ENCODE measurements at regions not wholly inside any gene's neighbourhood (a gene's known extent, or its start where the extent isn't known, plus 50 kb on each side); places are given as distances from the start of the nearest gene placed in this dataset.

DNA sequence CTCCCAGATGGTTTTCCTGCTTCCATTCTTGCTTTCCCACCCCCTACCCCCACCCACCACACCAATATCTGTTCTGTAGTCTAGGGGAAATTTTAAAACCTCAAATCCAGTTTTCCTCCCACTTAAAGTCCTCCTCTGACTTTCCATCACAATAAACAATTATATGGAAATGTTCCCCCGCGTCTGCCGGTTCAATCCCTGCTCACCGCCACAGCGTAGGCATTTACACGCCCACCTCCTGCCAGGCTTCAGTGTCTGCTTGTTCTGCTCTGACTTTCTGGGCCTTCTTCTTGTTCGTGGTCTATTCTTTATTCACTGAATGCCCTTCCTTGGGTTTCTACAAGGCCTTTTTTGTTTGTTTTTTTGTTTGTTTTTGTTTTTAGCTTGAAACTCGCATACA, 633.0 kb upstream of the MKI67 start:
- no peak for DNase-seq

DNA sequence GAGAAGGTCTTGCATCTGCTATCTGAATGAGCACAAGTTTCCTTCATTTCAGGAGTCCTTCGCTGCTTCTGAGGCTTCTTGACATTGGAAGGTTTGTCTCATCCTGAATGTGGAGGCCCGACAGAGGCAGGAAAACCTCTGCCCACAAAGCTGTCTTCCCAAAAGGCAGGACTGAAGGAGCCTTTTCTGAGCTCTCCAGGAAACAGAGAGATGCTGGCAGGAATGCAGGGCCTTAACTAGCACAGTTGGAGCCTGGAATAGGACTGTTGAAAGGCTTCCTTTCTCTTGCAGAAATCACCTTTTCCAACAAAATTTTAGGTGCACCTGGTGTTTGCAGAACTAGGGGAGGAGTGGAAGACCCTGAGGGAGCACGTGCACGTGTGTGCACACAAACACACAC, 637.4 kb upstream of the MKI67 start:
- no peak for DNase-seq

DNA sequence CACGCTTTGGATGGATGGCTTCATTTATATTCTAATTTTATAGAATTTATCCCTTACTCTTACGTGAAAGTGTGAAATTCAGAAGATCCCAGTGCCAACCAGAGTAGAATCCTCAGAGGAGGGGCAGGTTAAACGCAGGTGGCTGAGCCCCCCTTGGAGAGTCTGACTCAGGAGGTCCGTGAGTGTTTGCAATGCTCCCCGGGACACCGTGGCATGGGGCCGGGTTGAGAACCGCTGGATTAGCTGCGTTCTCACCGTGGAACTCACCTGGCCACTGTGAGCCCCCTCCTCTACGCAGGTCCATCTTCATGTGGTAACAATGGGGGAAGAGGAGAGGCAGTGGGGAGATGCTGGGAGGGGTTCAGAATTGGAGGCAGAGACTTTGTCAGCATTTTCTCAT, 638.0 kb upstream of the MKI67 start:
- DNase-seq = no peak

DNA sequence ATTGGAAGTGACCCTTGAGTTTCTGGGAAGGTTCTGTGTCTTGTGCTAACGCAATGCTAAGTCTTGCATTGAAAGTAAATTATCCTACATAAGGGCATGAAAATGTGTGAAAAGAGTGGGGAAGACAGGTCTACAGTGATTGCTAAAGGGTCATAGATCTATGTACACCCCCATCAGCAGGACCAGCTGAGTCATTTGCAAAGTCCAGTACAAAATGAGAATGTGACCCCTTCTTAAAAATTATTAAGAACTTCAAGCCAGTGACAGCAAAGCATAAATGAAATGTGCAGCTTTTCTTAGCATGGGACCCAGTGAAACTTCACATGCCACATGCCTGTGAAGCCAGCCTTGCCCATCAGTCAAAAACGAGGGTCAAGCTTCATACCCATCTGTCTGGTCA, 640.7 kb upstream of the MKI67 start:
- DNase-seq = no peak

DNA sequence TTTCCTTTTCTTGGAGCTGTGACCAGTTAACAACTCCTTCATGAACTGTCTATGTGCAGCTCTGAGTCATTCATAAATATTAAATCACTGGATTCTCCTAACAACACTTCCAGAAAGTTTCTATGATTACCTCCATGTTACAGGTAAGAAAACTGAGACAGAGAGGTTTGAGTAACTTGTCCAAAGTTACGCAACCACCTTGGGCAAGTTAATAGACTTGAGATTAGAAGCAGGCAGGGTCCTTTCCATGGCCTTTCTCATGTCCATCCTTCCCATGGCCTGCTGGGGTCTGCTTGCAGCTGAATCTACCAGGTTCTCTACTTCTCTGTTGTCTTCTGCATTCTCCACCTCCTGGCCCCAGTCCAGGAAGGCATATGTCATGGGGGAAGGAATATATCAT, 648.8 kb upstream of the MKI67 start:
- no peak for DNase-seq

DNA sequence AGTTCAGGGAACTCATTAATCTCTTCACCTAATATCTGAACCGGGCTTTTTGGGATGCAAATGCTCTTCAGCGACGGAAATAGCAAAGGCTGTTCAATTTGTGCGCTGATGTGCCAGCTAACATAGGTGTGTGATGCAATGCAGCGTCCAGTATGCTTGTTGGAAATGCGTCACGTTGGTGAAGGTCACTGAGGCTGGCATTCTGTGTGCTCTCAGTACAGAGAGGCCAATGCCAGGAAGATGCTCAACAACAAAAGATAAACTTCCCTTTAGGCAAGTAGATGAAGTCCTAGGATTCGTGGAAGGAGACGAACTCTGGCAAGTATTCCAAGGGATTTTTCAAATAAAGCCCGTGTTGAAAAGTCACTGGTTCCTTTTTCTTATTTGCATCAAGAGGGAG, 649.5 kb upstream of the MKI67 start:
- DNase-seq = no peak

DNA sequence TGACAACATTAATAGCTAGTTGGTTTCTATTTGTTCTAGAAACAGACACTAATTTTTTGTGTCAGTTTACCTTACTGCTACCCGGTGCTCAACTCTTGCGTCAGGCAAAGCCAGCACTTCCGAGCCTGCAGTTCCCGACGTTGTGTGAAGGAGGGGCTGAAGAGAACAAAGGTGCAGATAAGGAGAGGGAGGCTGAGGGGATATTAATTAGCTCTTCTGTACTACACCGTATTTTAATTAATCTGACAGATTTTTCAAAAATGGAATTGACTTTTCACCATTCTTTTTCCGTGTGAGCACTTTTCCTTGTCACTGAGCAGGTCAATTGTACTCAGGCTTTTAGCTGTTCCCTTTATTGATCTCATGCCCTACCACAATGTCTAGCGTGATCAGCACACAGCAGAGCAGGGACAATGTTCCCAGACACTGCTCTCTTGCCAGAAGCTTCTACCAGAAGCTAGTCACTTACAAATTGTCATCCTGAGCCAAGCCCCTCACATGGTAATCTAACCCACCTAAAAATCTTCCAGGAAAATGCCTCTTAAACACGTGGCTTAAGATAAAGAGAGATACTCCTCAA, 650.5 kb upstream of the MKI67 start:
- DNase-seq = no peak

DNA sequence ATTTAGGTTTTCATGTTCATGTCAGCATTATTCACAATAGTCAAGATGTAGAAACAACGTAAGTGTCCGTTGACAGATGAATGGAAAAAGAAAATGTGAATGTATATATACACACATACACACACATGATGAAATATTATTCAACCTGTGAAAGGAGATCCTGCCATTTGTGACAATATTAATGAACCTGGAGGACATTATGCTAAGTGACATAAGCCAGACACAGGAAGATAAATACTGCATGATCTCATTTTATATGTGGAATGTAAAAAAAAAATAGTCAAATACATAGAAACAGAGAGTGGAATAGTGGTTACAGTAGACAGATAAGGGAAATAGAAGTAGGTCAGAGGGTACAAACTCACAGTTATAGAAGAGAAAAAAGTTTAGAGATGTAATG, 651.1 kb upstream of the MKI67 start:
- DNase-seq = no peak

DNA sequence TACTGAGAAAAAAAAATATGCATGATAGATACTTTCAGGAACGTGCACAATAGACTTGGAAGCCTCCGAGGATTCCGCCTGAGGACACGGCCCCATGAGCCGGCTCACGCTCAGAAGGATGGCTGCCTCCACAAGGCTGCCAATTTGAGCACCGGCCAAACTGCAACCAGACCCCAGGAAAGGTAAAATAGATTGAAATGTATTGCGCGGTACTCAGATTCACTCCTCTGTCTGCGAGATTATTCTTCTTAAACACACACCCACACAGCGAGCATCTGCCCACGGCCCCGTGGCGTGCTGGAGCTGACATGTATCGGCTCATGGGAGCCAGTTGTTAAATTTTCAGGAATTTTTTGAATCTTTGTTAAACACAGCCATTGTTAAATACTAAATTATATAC, 653.2 kb upstream of the MKI67 start:
- no peak for DNase-seq

DNA sequence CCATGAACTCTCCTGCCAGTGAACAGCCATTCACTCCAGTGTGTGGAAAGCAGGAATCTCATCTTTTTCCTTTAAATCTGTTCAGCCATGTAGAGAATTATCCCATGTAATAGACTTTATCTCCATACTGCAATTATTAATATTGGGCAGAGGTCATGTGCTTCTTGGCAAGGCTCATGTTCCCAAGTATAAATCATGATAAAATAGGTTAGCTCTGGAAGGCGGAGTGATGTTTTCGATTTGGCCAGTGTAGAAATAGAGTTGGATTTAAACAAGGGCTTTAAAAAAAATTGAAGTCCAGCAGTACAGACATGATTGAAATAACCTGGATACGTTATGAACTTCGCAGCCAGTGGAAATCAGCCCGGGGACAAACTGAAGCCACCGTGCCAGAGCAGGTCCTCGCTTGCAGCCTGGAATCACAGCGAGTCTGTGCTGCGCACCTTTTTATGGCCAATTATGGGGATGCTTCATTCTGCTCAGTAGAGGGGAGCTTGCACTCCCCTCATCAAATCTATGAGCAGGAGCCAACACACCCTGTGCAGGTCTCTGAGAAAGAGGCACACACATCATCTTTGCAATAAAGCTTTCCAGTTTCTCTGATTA, 654.0 kb upstream of the MKI67 start:
- no peak for DNase-seq

DNA sequence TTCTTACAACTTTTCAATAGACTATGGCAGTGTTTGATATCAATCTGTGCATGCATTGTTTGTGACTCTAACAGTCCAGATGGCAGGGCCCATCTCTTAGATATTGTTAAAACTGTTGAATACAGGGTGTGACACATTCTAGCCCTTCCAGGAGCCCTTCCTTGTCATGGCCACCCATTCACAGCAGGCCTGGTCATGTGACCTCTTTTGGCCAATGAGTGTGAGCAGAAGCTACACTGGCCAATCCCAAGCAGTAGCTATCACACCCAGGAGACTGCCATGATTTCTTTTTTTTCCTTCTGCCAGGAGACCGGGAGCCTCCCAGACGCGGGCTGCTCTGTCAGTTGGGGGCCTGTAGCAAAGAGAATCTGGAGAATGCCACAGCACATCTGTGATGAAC, 655.4 kb upstream of the MKI67 start:
- DNase-seq = no peak

DNA sequence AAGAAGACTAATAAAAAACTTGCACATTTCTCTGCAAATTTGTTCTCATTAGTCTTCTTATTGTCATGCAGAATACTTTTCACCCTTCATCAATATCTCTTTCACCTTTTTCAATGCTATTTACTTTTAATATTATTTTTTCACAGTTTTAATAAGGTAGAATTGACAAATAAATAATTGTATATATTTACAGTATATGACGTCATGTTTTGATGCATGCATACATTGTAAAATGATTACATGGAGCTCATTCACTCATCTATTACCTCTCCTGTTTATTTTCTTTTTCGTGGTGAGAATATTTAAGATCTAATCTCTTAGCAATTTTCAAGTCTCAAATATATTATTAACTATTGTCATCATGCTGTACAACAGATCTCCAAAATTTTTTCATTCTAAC, 658.2 kb upstream of the MKI67 start:
- DNase-seq = no peak

DNA sequence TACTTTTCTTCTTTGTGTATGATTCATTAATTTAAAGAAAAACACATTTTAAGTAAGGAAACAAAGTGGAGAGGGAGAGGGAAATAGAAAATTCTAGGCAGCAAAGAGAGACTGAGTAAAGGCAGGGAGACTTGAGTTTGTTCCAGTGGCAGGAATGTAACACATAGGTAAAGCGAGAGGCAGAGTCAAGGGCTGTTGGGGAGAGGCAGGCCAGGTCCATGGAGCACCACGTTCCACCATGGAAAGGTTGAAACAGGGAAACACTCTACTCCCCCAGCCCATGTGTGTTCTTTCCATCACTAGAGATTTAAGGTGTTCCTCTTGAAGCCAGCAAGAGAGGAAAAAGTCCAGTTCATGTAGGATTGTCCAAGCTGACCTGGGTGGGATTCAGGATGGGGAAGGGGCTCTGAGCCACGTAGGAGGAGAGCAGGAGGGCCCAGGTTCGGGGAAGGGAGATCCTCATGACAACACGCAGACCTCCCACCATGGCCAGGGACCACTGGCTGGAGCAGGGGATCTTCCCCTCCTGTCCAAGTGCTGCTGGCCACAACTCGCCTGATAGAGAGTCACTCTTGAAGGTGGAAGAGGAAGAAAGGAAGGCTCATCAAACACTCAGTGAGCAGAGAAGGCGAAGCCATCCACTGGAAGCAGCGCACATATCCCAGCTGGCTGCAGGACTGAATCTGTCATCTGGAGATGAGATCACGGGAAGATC, 666.4 kb upstream of the MKI67 start:
- DNase-seq = no peak

DNA sequence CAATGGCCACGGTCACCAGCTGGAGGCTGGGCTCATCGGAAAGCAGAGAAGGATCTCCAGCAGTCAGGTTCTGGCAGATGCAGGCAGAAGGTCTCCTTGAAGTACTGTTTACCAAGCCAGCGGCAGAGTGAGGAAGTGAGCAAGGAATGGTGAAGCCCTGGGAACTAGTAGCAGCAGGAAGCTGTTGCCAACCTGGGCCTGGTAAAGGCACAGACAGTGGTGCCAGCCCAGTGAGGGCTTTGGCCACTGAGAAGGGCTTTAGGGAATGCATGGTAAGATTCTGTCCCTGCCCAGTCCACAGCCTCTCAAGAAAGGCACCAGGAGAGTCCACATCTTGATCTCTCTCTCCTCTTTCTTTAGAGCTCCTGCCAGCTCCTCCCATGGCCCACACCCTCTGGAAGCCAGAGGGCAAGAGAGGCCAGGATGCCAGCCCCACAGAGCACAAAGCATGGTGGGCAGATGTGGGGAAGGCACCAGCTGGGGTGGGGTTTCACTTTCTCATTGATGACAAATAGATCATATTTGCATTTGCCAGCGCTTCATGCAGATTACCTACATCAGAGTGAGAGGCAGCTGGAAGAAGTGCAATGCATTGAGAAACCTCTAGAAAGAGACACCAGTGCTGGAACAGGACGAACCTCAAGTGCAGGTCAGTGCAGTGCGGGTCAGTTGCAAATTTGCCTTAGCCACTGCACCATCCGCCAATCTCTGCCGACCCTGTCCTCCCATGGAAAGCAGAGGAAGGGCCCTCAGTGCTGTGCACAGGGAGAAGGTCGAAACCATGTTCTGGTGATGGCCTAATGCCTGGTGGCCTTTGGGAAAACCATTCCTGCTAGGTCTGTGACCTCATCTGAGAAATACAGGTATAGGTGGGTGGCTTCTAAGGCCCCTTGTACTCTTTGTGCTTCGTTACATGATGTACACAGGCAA, 667.8 kb upstream of the MKI67 start:
- no peak for DNase-seq

DNA sequence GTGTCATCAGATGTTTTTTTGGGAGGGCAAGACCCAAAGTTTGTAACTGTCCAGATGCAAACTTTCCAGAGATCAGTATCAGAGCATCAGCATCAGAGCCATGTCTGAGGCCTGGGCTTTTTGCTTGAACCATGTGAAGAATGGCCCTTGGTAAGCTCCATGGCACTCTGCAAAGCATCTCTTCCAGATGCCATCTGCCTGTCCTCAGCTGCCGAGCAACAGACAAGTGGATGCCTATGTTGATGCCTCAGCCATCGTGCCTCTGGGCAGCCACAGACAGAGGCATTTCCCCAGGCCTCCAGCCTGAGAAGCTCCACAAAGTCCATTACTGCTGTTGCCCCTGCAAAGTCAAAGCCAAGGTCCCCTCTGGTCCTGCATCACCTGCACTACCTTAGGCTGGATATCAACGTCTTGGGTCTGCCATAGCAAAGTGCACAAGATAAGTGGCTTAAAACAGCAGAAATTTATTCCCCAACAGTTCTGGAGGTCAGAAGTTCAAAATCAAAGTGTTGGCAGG, 670.2 kb upstream of the MKI67 start:
- peak in 1 of 14 donors; percentile 13 for DNase-seq

DNA sequence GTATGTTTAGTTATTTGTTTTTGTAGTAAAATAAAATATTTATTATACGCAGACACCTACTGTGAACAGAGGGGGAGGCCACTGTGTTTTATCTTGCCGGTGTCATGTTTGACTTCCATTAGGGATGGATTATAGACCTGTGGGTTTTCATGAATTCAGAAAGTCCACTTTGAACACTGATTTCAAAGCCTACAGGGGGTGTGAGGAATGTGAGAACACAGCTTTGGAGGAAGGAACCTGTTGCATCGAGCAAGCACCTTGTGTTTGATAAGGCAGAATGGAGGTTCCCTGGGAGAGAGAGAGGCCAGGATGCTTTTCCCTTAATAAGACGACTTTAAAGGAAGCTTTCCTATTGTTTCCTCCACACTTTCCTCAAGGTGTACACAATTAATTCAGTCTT, 665.0 kb upstream of the MGMT start:
- no peak for DNase-seq

DNA sequence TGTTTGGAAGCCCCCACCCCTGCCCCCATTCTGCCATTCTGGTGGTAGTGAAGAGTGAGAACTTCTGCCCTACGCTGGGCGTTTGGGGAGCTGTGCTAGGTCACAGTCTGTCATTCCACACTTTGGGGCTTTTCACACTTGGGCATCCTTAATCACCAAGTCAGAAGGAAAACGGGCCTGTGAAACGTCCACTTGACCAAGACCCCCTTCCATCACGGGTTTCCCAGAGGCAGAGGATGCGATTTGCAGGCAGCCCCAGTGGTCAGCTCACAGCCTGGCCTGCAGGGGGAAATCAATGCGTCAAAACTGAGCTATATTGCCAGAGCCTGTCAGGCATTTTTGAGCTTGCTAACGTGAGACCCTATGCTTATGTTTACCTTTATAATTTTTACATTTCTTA, 663.3 kb upstream of the MGMT start:
- no peak for DNase-seq

DNA sequence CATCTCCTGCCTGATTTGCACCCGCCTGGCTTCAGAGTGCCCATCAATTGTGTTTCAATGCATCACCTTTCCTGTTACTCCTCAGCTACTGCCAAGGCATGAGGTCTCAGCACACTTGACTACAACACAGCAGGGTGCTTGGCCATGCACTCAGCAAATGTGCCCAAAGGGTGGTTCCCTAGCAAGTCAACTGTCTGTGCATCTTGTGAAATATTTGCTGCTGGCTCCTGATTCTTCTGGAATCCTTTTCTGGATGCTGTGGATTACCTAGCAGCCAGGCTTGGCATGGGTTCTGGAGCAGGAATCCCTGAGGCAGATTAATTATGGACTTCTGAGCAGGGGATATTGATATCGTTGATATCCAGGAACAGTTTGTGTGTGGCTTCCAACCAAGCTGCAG, 662.6 kb upstream of the MGMT start:
- peak in 3 of 14 donors; percentile 7 to 63 (median 12) for DNase-seq

DNA sequence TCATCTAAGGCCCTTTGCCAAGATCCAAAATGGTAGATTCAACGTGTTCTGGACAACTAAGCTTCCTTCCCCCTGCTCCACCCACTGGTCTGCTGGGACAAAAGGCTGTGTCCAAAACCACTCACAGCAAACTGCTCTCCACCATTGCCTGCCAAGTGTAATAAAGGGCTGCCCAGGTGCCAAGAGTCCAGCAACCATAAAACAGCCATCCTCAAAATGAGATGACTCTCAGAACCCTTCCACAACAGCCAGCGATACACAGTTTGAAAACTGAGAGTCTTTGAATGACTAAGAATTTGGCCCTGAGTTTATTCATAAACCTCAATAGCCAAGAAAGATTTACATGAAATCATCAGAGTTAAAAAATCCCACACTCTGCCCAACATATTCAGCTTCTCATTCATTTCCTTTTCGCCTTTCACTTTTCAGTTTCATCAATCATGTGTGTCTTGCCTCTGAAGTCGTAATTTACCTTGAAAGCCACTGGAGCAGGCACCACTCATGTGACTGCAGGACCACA, 658.1 kb upstream of the MGMT start:
- no peak for DNase-seq

DNA sequence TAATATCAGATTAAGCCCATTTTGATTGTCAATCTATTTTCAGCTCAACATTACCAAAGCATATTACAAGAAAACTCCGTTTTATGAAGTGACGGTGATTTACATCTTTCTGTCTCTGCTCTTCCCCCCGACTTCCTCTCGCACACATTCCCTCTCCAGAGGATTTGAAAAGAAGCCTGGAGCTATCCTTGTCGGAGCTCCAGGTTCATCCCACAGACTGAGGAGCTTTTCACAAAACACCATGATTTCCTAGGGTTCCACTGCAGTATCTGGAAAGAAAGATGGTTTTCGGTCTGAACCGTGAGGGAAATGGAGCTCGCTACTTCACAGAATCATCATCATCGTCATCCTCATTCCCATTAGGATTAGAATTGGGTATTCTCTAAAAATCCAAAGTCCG, 655.5 kb upstream of the MGMT start:
- DNase-seq = no peak

DNA sequence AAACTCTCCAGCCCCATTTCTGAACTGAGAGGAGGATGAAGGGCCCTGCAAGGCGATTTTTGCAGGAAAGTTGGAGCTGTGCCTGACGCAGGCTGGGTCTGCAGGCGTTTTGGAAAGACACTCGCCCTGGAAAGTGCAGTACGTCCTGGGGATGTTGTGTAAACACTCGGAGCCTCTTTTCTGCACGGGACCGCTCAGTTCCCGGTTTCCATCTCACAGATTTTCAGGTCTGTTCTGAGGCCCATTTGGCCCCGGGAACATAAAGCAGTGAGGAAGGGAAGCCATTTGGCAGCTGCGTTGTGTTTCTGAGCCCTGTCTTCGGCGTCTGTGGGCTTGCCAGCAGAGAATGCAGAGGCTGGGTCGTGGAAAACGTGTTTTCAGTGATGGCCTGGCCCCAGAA, 655.0 kb upstream of the MGMT start:
- peak in 1 of 14 donors; percentile 13 for DNase-seq

DNA sequence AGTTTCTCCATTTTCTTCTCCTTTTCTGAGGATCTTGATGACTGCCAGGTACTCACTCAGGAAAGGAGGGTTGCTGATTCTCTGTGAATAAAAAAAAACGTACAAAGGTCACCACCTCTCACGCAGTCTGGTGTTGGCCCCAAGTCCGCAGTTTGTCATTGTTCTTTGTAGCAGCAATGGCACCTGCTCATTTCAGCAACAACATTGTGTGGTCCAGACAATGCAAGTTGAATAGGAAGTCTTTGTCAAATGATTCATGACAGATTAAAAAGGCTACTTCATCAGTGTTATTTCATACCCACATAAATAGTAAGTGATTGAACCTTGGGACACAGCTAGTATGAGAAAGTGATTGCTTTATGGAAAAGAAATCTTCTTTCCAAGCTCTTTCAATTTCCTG, 653.5 kb upstream of the MGMT start:
- DNase-seq = no peak

DNA sequence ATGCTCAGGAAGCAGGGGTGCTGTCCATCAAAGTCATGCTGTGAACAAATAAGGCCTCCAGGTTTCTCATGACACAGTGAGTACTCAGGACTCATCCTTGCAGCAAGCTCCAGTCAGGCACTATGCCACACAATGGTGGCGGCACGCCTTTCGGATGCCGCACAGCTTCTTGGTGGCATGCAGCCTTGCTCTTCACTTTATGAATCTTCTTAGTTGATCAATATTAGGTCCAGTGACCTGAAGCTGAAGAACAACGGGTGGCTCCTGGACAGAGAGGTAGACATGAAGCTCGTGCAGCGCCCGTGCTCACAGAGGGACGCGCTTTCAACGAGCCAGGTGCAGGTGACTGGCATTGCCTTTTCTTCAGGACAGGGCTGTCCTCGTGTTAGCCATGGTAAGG, 653.0 kb upstream of the MGMT start:
- DNase-seq = no peak
